LoVo (cell line): ENCODE measurements at regions not wholly inside any gene's neighbourhood (a gene's known extent, or its start where the extent isn't known, plus 50 kb on each side); places are given as distances from the start of the nearest gene placed in this dataset.
"Not testable (repeated sequence)": the region's sequence is repeated elsewhere in the genome, so short reads cannot be mapped to it uniquely, and the experiment has no call there.

ENCODE experiments used
- DNase-seq: peaks from one replicate; pipeline ENCODE4 v3.0.0-alpha.2; 2016; ENCODE audit warnings: low spot score

DNA sequence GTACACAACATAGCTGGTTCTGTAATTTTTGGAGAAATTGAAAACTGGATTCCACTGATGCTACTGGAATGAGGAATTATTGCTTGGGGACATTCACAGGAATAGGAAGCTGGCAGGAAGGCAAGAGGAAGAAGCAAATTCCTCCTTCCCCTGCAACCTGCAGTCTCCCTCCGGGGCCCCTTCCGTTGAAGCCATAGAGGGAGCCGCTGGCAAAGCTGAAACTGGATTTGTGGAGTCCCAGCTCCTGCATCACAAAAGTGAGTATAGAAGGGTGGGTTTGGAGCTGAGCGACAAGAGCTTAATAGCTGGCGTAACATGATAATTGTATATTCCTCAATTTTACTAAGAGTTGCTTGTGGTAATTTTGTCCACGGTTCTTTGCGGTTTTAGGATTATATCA is 190.8 kb downstream of the ADRA2A start:
- no peak for DNase-seq

DNA sequence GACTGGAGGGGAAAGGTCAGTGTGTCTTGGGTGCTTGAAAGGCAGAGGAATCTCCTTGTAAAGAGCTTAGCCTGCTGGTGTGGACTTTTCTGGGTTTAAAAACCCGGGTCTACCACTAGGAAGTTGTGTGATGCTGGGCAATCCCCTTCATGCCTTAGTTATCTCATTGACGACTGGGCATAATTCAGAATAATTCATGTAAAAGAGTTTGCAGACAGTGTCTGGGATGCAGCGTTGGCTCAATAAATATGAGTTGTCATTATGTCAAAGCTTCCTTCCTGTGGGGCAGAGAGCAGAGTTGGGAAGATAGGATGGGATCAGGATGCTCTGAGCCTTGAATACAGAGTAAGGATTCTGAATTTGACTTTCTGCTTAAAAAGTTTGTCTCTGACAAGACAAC is 196.4 kb downstream of the ADRA2A start:
- no peak for DNase-seq

DNA sequence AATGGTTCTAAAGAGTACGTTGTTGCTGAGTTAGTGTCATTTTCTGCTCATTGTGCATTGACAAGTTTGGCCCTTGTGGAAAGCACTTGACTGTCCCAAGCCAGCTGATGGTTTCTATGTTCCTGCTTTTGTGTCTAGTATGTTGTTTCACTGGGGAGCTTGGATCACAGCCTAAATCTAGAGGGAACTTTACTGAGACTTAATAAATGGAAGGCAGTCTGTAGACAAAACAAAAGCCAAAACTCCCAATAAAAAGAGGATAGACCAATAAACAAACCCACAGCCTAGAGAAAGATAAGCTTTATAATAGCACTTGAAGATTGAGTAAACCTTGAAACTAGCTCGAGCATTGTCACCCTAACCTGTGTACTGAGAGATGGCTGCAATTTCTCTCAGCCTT is 196.8 kb downstream of the ADRA2A start:
- no peak for DNase-seq

DNA sequence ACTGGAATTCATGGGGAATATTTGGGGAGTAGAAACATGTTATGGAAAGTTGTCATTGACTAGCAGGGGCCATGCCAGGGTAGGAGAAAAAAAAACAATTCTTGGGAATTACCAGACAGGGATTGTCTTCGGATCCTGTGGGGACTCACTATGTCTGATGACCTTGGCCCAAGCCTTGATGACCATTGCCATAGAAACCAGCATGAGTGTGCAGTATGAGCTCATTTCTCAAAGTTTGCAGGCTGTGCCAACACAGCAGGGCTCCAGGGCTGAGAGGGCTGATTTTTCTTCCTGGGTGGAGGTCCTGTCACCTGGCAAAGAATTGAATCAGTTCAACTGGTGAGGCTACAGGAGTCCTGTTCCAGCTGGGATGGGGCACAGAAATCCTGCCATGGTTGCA is 198.3 kb downstream of the ADRA2A start:
- no peak for DNase-seq

DNA sequence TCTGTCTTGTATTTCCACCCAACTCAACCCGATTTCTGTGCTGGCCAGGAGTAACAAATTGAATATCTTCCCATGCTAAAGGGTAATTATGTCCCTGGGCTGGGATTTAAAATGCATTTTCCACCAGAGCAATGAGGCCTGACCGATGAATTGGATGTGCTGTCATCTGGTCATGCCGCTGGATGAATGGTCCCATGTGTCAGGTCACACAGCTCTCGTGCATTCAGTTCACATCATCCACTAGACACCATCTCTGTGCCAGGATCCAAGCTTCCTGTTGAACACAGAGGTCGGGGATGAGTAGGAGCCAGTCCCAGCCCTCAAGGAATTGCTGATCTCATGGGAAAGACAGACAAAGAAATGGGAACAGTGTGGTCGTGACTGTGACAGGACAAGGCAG is 200.8 kb downstream of the ADRA2A start:
- DNase-seq = no peak

DNA sequence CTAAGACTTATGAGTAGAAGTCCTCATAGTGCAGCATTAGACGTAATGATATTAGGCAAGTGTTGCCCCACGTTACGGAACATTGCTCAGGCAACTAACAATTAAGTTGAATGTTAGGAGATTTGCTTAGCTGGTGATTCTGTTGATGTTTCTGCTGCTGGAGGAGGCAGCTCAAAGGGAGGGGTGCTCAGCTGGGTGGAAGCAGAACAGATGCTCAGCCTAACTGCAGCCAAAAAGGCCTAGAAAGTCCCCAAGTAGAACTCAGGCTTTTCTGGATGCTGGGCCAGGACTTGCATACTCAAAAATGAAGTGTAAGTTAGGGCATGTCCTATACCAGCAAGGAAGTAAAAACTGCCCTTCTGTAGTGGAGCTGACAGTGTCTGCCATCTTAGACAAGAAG is 201.4 kb downstream of the ADRA2A start:
- DNase-seq = no peak

DNA sequence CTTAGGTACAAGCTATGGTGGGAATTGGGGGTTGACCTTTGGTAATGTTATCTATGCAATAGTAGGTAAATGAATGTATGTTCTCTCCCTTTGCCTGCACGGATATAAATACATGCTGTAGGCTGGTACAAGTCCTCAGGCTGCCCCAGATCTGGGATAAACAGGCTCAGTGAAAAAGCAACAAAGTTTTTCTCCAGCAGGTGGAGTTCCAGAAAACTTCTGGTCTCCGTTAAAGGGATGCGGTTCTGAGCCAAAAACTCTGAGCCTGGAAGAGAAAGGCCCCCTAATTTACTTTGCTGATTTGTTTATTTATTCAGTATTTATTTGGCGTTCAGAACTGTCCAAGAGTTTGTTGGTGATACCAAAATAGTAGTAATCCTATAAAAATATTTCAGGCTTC is 204.7 kb downstream of the ADRA2A start:
- DNase-seq = peak; percentile 5

DNA sequence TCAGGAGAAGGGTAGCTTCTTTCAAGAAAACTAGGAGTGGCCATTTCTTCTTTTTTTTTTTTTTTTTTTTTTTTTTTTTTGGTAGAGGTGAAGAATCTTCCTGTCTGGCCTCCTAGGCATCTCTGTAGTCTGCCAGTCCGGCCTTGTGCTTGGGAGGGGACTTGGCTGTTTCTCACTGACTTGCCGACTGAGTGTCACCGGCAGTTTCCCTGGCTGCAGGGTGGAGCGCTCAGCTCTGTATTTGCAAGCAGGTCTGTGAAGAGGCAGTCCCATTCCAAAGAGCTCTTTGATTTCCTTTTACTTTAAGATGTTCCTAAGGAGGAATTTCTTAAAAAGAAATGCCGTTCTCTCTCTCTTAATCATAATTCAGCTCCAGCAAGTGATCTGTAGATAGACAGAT is 212.6 kb downstream of the ADRA2A start:
- no peak for DNase-seq

DNA sequence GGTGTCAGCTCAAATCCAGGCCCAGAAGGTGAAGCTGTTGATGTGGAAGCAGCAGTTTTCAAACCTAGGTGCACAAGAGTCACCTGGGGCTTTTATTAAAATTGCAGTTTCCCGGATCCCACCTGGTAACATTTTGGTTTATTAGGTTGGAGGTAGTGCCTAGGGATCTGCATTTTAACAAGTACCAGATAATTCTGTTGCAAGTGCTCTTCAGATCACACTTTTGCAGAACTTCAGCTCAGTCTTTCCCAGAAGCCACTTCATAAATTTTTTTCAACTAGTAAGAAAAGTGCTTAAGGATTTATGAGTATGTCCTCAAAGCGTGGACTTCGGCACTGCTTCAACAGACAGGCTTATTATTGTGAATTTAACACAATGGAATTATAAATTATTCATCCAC is 213.8 kb downstream of the ADRA2A start:
- DNase-seq = no peak

DNA sequence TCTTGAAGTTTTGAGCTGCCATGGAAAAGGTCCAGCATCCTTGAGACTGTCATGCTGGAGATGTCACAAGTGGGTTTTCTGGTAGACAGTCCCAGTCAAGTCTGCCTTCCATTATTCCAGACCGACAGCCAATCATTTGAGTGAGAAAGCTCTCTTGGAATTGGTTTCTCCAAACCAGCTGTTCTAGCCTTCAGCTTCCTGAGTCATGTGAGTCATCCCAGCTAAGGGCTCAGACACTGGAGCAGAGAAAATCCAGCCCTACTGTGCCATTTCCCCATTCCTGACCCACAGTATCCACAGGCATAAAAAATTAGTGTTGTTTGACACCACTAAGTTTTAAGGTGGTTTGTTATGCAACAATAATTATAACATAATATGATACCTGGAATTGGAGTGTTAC is 219.0 kb downstream of the ADRA2A start:
- DNase-seq = no peak

DNA sequence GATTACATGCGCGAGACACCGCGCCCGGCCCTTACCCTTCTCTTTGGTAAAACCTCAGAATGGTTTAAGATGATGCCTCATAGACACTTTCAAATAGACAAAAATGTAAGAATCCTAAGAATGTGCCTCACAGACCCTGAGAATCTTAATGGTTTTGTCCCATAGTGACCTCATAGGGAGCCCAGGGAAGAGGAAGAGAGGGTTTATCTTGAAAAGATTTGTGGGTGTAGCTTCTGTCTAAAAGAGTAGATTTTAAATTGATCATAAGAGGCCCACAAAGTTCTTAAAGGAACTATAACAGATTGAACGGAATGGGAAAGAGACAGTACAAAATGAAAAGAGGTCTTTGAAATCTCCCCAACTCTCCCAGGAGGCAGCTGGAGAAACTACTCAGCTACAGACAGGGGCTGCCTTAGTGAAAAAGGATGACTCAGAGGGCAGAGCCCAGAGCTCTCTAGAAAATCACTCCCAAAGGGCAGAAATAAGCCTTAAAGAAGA is 220.6 kb downstream of the ADRA2A start:
- DNase-seq = no peak

DNA sequence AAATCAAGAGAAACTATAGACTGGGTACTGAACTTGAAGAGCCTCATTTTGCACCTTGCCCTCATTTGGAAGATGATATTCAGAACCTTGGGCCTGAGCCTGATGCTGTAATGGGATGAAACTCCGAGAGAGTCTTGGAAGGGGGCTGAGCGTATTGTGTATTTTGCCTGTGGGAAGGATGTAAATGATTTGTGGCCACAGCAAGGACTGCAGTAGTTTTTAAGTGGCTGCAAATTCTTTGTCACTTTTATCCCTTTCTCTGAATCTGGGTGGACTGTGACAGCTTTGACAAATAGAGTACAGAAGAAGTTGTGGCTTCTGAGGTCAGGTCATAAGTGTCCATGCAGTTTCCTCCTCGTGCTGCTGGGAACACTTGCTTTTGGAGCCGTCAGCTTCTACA is 221.2 kb downstream of the ADRA2A start:
- DNase-seq = no peak

DNA sequence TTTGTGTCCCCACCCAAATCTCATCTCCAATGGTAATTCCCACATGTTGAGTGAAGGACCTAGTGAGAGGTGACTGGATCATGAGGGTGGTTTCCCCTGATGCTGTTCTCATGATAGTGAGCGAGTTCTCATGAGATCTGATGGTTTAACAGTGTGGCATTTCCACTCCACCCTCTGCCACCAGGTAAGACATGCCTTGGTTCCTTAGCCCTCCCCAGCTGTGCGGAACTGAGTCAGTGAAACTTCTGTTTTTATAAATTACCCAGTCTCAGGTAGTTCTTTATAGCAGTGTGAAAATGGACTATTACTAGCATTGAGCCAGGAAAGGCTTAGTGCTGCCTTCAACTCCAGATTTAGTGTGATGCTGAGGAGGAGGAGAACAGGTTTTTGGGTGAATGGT is 222.2 kb downstream of the ADRA2A start:
- DNase-seq = no peak

DNA sequence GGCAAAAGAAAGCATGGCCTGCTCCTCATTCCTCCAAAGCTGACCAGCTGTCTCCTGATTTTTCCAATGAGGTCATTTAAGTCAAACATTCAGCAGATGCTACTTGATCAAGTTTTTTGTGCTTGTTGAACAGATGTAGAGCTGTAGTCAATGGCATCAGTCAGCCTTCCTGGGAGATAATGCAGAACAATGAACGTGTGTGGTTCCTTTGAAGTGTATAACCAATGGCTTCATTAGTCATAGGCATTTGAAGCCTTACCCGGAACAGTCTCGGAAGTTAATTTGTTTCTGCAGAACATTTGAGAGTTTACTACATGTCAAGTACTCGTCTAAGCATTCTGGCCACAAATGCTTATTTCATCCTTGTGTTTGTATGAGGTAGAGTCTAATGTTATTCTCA is 227.1 kb downstream of the ADRA2A start:
- DNase-seq = no peak

DNA sequence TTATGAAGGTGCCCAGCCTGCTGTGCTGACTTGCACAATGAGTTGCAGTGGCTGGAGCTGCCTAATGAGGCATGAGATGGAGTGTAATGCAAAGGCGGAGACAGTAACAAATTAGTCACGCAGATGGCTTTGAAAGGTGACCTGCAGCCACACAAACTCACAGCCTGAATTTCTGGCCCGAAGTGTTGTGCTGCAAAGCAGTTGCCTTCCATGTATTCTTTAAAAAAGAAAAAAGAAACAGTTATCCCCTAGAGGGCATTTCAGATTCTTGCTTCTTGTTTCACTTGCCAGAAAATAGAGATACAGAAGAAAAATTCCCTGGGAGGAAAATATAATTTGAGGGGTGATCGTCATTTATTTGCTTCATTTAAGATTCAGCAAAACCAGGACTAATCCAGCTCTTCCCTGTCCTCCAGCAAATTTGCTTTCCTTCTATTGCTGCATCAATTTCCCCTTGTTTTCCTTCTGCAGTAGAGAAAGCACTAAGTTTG is 239.9 kb downstream of the ADRA2A start:
- no peak for DNase-seq

DNA sequence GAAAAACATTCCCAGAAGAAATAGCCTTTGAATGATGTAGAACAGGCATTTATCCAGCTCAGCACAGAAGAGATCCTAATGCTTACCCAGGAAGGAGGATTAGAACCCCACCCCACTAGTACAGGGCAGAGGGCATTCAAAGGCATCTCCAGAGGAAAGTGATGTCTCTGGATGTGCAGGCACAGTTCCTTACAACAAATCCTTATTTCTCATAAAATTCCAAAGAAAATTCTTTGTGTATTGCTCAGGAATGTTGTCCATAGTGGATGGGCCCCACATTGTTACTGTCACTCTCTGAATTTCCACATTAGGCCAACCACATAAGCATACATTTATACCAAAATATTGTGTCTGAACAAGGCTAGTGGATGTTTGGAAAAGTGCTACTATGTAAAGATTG is 243.0 kb downstream of the ADRA2A start:
- DNase-seq = no peak

DNA sequence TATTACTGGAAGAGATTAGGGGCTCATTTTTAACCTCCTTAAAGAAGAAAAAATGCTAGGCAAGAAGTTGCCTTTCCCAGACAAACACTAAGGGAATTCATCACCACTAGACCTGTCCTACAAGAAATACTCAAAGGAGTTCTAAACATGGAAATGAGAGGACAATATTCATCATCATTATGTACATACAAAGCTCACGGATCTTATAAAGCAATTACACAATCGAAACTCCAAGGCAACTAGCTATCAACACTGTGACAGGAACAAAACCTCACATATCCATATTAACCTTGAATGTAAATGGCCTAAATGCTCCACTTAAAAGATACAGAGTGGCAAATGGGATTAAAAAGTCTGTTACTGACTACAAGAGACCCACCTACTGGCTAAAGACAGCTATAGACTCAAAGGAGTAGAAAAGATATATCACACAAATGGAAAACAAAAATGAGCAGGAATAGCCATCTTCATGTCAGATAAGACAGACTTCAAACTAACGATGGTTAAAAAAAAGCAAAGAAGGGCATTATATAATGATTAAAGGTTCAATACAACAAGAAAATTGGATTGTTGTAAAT is 246.6 kb downstream of the ADRA2A start:
- DNase-seq = no peak

DNA sequence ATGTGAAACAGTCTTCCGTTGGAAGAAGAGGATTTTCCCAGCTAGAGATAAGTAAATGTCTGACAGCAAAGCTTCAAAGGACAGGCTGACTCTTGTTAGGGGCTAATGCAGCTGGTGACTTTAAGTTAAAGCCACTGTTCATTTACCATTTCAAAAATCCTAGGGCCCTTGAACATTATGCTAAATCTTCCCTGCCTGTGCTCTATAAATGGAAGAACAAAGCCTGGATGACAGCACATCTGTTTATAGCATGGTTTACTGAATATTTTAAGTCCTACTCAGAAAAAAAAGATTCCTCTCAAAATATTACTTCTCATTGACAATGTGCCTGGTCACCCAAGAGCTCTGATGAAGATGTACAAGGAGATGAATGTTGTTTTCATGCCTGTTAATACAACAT is 255.3 kb downstream of the ADRA2A start:
- DNase-seq = not testable (repeated sequence)

DNA sequence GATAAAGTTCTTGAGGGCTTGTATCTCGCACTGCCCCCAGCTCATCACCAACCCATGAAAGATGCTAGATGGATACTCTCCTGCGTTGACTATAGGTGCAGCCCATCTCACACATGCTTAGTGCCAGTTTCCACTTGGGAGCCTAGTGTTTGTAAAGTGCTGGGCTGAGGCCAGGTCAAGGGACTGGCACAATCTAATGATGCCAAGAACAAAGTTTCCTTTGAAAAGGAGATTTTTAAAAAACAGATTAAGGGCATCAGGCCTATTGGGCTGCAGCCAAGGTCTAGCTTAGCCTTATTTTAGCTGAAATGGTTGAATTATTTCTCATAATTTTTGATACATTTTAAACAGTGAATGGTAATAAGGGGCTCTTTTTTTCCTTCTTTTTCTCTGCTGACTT is 259.0 kb downstream of the ADRA2A start:
- DNase-seq = no peak

DNA sequence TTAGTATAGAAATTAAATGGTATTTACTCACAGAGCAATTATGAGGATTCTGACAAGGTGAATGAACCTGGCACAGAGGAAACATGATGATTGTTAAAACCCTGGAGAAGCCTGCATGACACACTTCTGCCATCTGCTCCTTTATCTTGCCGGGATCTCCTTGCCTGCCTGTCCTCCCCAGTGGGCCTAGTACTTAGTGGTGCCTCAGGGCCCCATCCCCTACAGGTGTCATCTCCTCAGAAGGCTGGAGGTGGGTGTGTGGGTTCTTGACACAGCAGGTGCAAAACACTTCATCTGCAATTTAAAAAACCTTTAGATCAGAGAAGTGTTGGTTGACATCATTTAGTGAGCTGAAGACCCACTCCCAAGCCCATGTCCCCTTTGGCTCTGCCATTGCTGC is 261.2 kb downstream of the ADRA2A start:
- no peak for DNase-seq

DNA sequence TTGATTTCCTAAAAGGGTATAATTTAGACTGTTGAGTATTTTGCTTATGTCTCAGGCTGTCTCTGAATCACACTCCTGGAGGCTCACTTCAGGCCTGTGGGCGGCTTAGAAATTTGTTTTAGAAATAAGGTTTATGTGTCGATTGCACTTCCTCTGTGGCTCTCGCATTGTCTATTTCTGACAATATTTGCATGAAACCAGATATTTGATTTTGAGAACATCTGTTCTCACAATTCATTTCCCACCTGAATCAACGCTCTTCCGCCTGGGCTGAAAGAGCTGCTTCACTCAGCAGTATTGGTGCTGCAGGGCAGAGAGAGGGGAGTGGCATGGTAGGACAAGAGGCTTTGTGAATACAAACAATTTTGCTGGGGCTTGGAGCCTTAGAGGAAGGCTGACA is 262.0 kb downstream of the ADRA2A start:
- DNase-seq = no peak

DNA sequence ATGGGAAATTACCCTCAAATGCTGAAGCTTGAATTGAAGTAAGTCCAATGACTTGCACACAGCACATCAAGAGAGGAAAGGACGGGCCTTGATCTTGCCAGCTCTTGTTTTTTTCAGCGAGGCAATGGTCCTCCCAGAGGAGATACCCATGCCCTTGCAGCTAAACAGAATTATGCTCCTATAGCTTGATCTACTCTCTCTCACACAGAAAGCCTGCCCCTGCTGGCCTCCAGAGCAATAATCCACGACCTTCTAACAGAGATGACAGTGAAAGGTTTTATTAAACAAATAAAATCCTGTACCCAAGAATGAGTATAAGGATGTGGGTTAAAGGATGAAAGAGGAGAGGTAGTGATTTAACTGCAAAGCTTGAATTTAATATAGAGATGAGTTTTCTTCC is 268.0 kb downstream of the ADRA2A start:
- DNase-seq = no peak

DNA sequence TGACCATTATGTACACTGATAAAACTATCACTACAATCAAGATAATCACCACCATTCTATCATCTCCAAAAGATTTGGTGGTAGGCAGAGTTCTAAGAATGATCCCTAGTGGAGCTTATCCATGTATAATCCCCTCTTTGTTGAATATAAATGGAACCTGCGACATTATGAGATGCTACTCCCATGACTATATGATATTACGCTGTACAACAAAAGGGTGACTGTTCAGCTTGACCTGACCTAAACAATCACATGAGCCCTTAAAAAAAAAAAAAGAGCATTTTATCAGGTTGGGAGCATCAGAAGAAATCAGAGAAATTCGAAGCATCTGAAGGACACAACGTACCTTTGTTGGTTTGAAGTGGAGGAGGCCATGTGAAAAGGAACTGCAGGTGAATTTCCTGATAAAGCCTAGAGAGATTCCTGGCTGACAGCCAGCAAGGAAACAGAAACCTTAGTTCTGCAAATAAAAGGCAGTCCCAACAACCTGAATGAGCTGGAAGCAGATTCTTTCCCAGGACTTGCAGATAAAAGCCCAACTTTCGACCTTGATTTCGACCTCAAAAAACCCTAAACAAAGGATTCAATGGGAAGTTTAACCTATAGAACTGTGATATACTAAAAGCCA is 270.7 kb downstream of the ADRA2A start:
- DNase-seq = no peak

DNA sequence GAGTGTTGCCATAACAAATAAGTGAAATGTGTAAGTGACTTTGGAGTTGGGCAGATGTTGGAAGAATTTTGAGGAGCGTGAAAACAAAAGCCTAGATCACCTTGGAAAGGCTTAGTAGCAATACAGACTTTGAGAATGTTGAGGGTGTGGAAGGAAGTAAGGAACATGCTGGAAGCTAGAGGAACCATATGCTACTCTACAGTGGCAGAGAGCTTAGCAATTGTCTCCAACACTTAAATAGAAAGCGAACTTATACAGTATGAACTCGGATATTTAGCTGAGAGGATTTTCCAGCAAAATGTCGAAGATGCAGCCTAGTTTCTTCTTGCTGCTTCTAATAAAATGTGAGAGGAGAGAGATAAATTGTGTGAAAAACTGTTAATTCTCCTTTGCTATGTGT is 271.2 kb downstream of the ADRA2A start:
- DNase-seq = no peak
